ENCODE measurements at regions not wholly inside any gene's neighbourhood (a gene's known extent, or its start where the extent isn't known, plus 50 kb on each side); places are given as distances from the start of the nearest gene placed in this dataset.

DNA sequence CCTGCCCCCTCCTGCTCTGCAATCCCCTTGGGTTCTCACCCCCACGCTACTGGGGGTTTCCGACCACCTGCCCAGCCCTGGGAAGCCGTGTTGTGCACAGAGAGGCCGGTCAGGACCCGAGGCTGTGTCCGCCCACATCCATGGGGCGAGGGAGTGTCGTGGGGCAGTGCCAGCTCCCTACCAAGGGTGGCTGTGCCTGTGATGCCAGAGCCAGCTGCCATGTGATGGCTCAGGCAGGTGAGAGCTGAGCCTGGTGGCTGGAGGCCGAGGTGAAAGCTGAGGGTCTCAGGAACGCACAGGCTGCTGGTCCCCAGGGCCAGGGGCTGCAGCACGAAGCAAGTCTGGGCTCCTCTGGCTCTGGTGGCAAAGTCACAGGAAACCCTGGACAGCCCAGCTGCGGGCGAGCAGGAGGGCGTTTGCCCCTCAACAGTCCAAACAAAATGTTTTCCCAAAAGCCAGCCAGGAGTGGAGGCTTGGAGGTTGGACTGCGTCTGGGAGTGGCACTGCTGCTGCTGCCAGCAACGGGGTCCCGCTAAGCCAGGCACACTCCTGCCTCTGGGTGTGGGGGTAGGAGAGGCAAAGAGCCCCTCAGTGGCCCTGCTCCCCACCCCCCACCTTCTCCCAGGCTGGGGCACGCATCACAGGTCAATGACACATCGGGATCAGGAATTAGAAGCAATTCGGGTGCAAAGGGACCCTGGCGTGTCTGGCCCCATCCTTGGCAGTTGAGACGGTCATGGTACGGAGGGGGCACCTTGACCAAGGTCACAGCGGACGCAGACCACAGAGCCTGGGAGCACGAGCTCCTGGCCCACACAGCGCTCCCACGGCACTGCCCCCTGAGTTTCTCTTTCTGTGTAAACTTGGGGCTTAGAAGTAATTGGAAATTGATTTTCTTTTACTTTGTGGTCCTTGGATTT, 72.4 kb upstream of the GPC1 start:
- no peaks in the 10 kb centered on the region for H4K20me1 ChIP-seq (ENCODE audit: low read depth)
- H3K36me3 Mint-ChIP-seq, result peaks cover 2% of the 10 kb centered on the region
- peaks cover 6% of the 10 kb centered on the region for H3K4me1 ChIP-seq
- TF ChIP-seq, protein P1, sequence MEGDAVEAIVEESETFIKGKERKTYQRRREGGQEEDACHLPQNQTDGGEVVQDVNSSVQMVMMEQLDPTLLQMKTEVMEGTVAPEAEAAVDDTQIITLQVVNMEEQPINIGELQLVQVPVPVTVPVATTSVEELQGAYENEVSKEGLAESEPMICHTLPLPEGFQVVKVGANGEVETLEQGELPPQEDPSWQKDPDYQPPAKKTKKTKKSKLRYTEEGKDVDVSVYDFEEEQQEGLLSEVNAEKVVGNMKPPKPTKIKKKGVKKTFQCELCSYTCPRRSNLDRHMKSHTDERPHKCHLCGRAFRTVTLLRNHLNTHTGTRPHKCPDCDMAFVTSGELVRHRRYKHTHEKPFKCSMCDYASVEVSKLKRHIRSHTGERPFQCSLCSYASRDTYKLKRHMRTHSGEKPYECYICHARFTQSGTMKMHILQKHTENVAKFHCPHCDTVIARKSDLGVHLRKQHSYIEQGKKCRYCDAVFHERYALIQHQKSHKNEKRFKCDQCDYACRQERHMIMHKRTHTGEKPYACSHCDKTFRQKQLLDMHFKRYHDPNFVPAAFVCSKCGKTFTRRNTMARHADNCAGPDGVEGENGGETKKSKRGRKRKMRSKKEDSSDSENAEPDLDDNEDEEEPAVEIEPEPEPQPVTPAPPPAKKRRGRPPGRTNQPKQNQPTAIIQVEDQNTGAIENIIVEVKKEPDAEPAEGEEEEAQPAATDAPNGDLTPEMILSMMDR (IDR thresholded peaks at IDR 0.05), result no peak
- TF ChIP-seq EZH2phosphoT487 (IDR thresholded peaks at IDR 0.05) (no peak), EZH2 (IDR thresholded peaks at IDR 0.05) (no peak)
- no peak overlapping the region for H3K27ac Mint-ChIP-seq
- no peak overlapping the region for H2AFZ ChIP-seq (replicated peaks)
- no peak overlapping the region for H3K4me3 Mint-ChIP-seq
- no peaks in the 10 kb centered on the region for H3K36me3 ChIP-seq
- no peak for DNase-seq (ENCODE audit: low spot score)
- H3K79me2 ChIP-seq (ENCODE audit: low read depth), result no peaks in the 10 kb centered on the region
- H3K27ac ChIP-seq, result no peak overlapping the region
- H3F3A ChIP-seq (ENCODE audit: low read depth), result no peaks in the 10 kb centered on the region
- H3K9me3 ChIP-seq (ENCODE audit: low read depth), result no peaks in the 10 kb centered on the region
- no peaks in the 10 kb centered on the region for H3K27me3 ChIP-seq
- H3K4me2 ChIP-seq, result no peak overlapping the region
- peaks cover 10% of the 10 kb centered on the region for H3K4me1 Mint-ChIP-seq
- H3K27me3 Mint-ChIP-seq (ENCODE audit: insufficient read depth, low read depth), result peaks cover 14% of the 10 kb centered on the region
- H3K4me3 ChIP-seq, result no peak overlapping the region
- H3K9me3 Mint-ChIP-seq, result peaks cover 27% of the 10 kb centered on the region
- no peak overlapping the region for H3K9ac ChIP-seq

DNA sequence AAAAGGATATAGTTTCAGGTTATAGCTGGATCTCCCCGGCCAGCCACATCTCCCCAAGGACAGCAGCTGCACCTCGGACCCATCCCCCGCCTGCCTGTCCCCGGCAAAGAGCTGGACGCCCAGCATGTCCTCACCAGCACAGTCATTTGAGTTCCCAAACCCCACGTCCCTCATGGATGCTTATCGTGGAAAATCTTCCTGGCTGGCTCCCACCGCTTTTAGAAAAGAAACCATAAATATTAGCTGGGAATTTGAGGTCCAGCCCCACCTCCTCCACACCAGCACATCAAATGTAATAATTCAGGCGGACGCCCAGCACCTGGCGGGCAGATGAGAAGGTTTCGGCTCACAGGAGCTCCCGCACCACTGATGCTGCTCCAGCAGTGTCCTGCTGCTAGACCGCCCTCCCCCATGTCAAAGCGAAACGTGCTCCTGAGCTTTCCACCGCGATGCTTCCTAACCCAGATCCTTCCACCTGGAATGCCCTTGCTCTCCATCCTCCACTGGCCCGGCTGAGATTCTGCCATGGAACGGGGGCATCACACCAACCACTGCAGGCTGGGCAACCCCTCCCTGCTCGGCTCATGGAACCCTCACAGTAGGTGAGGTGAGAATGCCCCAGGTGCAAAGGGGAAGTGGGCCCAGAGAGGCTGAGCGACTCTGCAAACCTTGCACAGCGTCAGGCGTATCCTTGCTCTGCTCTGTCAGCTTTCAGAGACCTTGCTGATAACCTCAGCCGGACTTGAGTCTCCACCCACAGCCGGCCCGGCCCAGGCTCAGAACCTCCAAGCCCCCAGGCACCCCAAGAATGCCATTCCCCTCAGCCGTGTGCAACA, 71.5 kb upstream of the GPC1 start:
- no peaks in the 10 kb centered on the region for H4K20me1 ChIP-seq (ENCODE audit: low read depth)
- no peak overlapping the region for H2AFZ ChIP-seq (replicated peaks)
- no peak overlapping the region for H3K4me3 ChIP-seq
- no peaks in the 10 kb centered on the region for H3K27me3 ChIP-seq
- H3K4me2 ChIP-seq, result no peak overlapping the region
- H3K27ac ChIP-seq, result no peak overlapping the region
- H3K4me1 Mint-ChIP-seq, result peaks cover 11% of the 10 kb centered on the region
- no peaks in the 10 kb centered on the region for H3K9me3 ChIP-seq (ENCODE audit: low read depth)
- H3K9ac ChIP-seq, result no peak overlapping the region
- no peaks in the 10 kb centered on the region for H3K79me2 ChIP-seq (ENCODE audit: low read depth)
- H3K9me3 Mint-ChIP-seq, result peaks cover 27% of the 10 kb centered on the region
- H3K27me3 Mint-ChIP-seq (ENCODE audit: insufficient read depth, low read depth), result peaks cover 14% of the 10 kb centered on the region
- no peak overlapping the region for H3K4me3 Mint-ChIP-seq
- peak overlapping the region; percentile 93 for H3K27ac Mint-ChIP-seq
- no peaks in the 10 kb centered on the region for H3F3A ChIP-seq (ENCODE audit: low read depth)
- TF ChIP-seq EZH2 (IDR thresholded peaks at IDR 0.05), result no peak
- TF ChIP-seq EZH2phosphoT487 (IDR thresholded peaks at IDR 0.05), result no peak
- TF ChIP-seq, protein P1 (IDR thresholded peaks at IDR 0.05), result no peak
- H3K36me3 Mint-ChIP-seq, result peaks cover 2% of the 10 kb centered on the region
- DNase-seq (ENCODE audit: low spot score), result no peak
- H3K36me3 ChIP-seq, result no peaks in the 10 kb centered on the region
- H3K4me1 ChIP-seq, result peaks cover 6% of the 10 kb centered on the region

GRCh38 chr2:240364582-240364960, 70.9 kb upstream of the GPC1 start:
- no peaks in the 10 kb centered on the region for H4K20me1 ChIP-seq (ENCODE audit: low read depth)
- no peaks in the 10 kb centered on the region for H3F3A ChIP-seq (ENCODE audit: low read depth)
- Mint-ChIP-seq H3K27me3 (ENCODE audit: insufficient read depth, low read depth) (peaks cover 17% of the 10 kb centered on the region), H3K36me3 (peaks cover 2% of the 10 kb centered on the region), H3K4me3 (no peak overlapping the region), H3K4me1 (peaks cover 13% of the 10 kb centered on the region), H3K9me3 (peaks cover 27% of the 10 kb centered on the region), H3K27ac (peak overlapping the region; percentile 60)
- no peak overlapping the region for H3K9ac ChIP-seq
- no peaks in the 10 kb centered on the region for H3K9me3 ChIP-seq (ENCODE audit: low read depth)
- no peak overlapping the region for H3K4me2 ChIP-seq
- DNase-seq (ENCODE audit: low spot score), result no peak
- no peak for TF ChIP-seq EZH2 (IDR thresholded peaks at IDR 0.05)
- TF ChIP-seq EZH2phosphoT487 (IDR thresholded peaks at IDR 0.05), result no peak
- TF ChIP-seq, protein P1 (IDR thresholded peaks at IDR 0.05), result no peak
- peaks cover 6% of the 10 kb centered on the region for H3K4me1 ChIP-seq
- no peaks in the 10 kb centered on the region for H3K36me3 ChIP-seq
- no peaks in the 10 kb centered on the region for H3K27me3 ChIP-seq
- H2AFZ ChIP-seq (replicated peaks), result no peak overlapping the region
- H3K27ac ChIP-seq, result no peak overlapping the region
- no peaks in the 10 kb centered on the region for H3K79me2 ChIP-seq (ENCODE audit: low read depth)
- no peak overlapping the region for H3K4me3 ChIP-seq
